Psoas muscle (tissue), 7 donors: ENCODE measurements at regions not wholly inside any gene's neighbourhood (a gene's known extent, or its start where the extent isn't known, plus 50 kb on each side); places are given as distances from the start of the nearest gene placed in this dataset.
"Not testable (repeated sequence)": the region's sequence is repeated elsewhere in the genome, so short reads cannot be mapped to it uniquely, and the experiment has no call there.

ENCODE experiments used
- ATAC-seq, 4 donors: fragments of 200-7000 bp; cut with Tn5 transposase; one replicate each; pipeline ENCODE4 v1.9.1; 2020; ENCODE audit warnings: moderate library complexity in 3 of 4, mild to moderate bottlenecking in 2 of 4
- DNase-seq, 2 donors: peaks; one replicate each; pipeline ENCODE4 v3.0.0-alpha.2; 2020
- H3K27ac ChIP-seq: fragments of 200-600 bp; one replicate; pipeline ENCODE4 v1.8.0; 2022
- H3K27me3 ChIP-seq, 3 donors: fragments of 200-600 bp in 1 of 3; one replicate each; pipeline versions ENCODE4 v1.6.1 to v1.8.0; 2013 to 2022; ENCODE audit warnings: low read length in 2 of 3, mild to moderate bottlenecking in 2 of 3, moderate library complexity in 1 of 3; ENCODE audit not compliant: insufficient read depth in 3 of 3
- H3K36me3 ChIP-seq, 2 donors: fragments of 200-600 bp in 1 of 2; one replicate each; pipeline versions ENCODE4 v1.6.1 to v1.8.0; 2013 to 2022; ENCODE audit warnings: low read depth in 1 of 2, mild to moderate bottlenecking in 1 of 2, moderate library complexity in 1 of 2; ENCODE audit not compliant: insufficient read depth in 1 of 2
- H3K4me1 ChIP-seq: fragments of 200-600 bp; one replicate; pipeline ENCODE4 v1.8.0; 2022
- H3K4me3 ChIP-seq: fragments of 200-600 bp; one replicate; pipeline ENCODE4 v1.8.0; 2022; ENCODE audit warnings: mild to moderate bottlenecking
- H3K9me3 ChIP-seq: fragments of 200-600 bp; one replicate; pipeline ENCODE4 v1.8.0; 2022
- CTCF ChIP-seq: fragments of 200-600 bp; IDR thresholded peaks from one replicate; pipeline ENCODE4 v1.8.0; 2022; ENCODE audit warnings: antibody characterized with exemption
- WGBS, 3 donors: extraction: QIAGEN DNeasy Blood & Tissue Kit; methylation state at CpG; one replicate each; pipeline versions ENCODE4 v1.1.6 to v1.1.7; 2013; 5-methylcytosine and 5-hydroxymethylcytosine counted together
- intact Hi-C, 2 donors: fragments of 100-400 bp; cut with DNase I; formaldehyde crosslinking; loops; one replicate each; pipeline versions ENCODE4 v1.11.0 to v1.14.2; 2022
- donor health status: healthy with polysubstance abuse.
- donor health status: DM: no; HTN: no; CAD: no; lungs with moderate emphysema.
- donor health status: Bipolar disorder and iron deficiency.
- donor health status: healthy.
- donor health status: DM: yes; HTN: yes; CAD: no.
- donor health status: DM: no; HTN: no; CAD: no.
- donor health status: DM: yes; HTN: yes; CAD: no.

GRCh38 chr13:52324831-52325230 lies 81.1 kb downstream of the THSD1 start:
- H3K4me1 ChIP-seq, H3K4me3 ChIP-seq, H3K9me3 ChIP-seq, intact Hi-C loops, H3K27me3 ChIP-seq, H3K27ac ChIP-seq, H3K36me3 ChIP-seq, ATAC-seq, DNase-seq: not testable (repeated sequence)
- 59 to 100% (median 75%) methylated on average over 1 to 2 of the region's 2 CpGs for WGBS, 3 donors

GRCh38 chr13:52319876-52320275 lies 86.1 kb downstream of the THSD1 start:
- 61 to 85% (median 73%) methylated on average over 2 of the region's 2 CpGs for WGBS, 3 donors
- ATAC-seq: peak in 1 of 4 donors; percentile 42

GRCh38 chr13:52309833-52310232 lies 96.1 kb downstream of the THSD1 start:
- H3K9me3 ChIP-seq, DNase-seq, H3K36me3 ChIP-seq, H3K27me3 ChIP-seq, H3K4me3 ChIP-seq, H3K4me1 ChIP-seq, intact Hi-C loops, ATAC-seq, H3K27ac ChIP-seq: not testable (repeated sequence)
- 77 to 84% (median 83%) methylated on average over 6 of the region's 6 CpGs for WGBS, 3 donors

More at GRCh38 chr13:52319876-52320275, 86.1 kb downstream of the THSD1 start:
- H3K4me1 ChIP-seq: no peaks in the 10 kb centered on the region
- H3K27me3 ChIP-seq: no peaks in the 10 kb centered on the region
- no peak overlapping the region for H3K4me3 ChIP-seq
- H3K36me3 ChIP-seq: no peaks in the 10 kb centered on the region
- intact Hi-C loops: no loop called here
- no peak for TF ChIP-seq CTCF
- no peak overlapping the region for H3K27ac ChIP-seq
- H3K9me3 ChIP-seq: no peaks in the 10 kb centered on the region
- DNase-seq: no peak

GRCh38 chr13:52306336-52306735 lies 99.6 kb downstream of the THSD1 start:
- H3K9me3 ChIP-seq, H3K4me3 ChIP-seq, H3K27ac ChIP-seq, intact Hi-C loops, DNase-seq, H3K36me3 ChIP-seq, H3K4me1 ChIP-seq, H3K27me3 ChIP-seq: not testable (repeated sequence)
- WGBS, 3 donors: no CpG with 5 or more reads among the region's 1 CpG
- ATAC-seq: peak; percentile 35 to 74 (median 56)

- WGBS, 3 donors: 84 to 90% (median 89%) methylated on average over 1 of the region's 1 CpG
- H3K4me1 ChIP-seq, H3K27ac ChIP-seq, ATAC-seq, H3K27me3 ChIP-seq, DNase-seq, H3K4me3 ChIP-seq, H3K36me3 ChIP-seq, intact Hi-C loops, H3K9me3 ChIP-seq: not testable (repeated sequence)
Measured at GRCh38 chr13:52303098-52303497, 102.9 kb downstream of the THSD1 start.

GRCh38 chr13:52302688-52303087 lies 103.3 kb downstream of the THSD1 start:
- H3K27me3 ChIP-seq, DNase-seq, H3K27ac ChIP-seq, H3K4me3 ChIP-seq, H3K36me3 ChIP-seq, intact Hi-C loops, H3K4me1 ChIP-seq, H3K9me3 ChIP-seq: not testable (repeated sequence)
- peak in 2 of 4 donors; percentile 58 to 66 for ATAC-seq
- WGBS, 3 donors: 64 to 80% (median 75%) methylated on average over 1 to 2 of the region's 6 CpGs

- H3K27ac ChIP-seq, intact Hi-C loops, H3K36me3 ChIP-seq, H3K9me3 ChIP-seq, H3K27me3 ChIP-seq, H3K4me3 ChIP-seq, H3K4me1 ChIP-seq: not testable (repeated sequence)
- whole genome bisulfite sequencing, 3 donors: 33 to 40% (median 37%) methylated on average over 3 to 4 of the region's 4 CpGs
- DNase-seq: peak in 1 of 2 donors; percentile 35
- ATAC-seq: peak; percentile 57 to 87 (median 80)
Measured at GRCh38 chr13:52301810-52302400, 104.1 kb downstream of the THSD1 start.

GRCh38 chr13:52298079-52298661 lies 107.8 kb downstream of the THSD1 start:
- DNase-seq, intact Hi-C loops, H3K9me3 ChIP-seq, H3K36me3 ChIP-seq, H3K4me3 ChIP-seq, H3K27me3 ChIP-seq, H3K4me1 ChIP-seq, H3K27ac ChIP-seq: not testable (repeated sequence)
- peak in 2 of 4 donors; percentile 42 to 58 for ATAC-seq
- WGBS, 3 donors: 57 to 60% (median 58%) methylated on average over 5 of the region's 5 CpGs

GRCh38 chr13:52288891-52289290 lies 117.1 kb downstream of the THSD1 start:
- 91 to 100% (median 100%) methylated on average over 1 to 2 of the region's 6 CpGs for WGBS, 3 donors

GRCh38 chr13:52281387-52281786 lies 122.0 kb upstream of the NEK3 start:
- intact Hi-C loops, DNase-seq, H3K36me3 ChIP-seq, H3K27me3 ChIP-seq, H3K4me3 ChIP-seq, H3K27ac ChIP-seq, H3K9me3 ChIP-seq, ATAC-seq, H3K4me1 ChIP-seq: not testable (repeated sequence)
- WGBS, 3 donors: 82 to 85% (median 82%) methylated on average over 2 of the region's 2 CpGs

More at GRCh38 chr13:52288891-52289290, 117.1 kb downstream of the THSD1 start:
- H3K36me3 ChIP-seq, intact Hi-C loops, H3K4me1 ChIP-seq, H3K27me3 ChIP-seq, DNase-seq, H3K27ac ChIP-seq, ATAC-seq, H3K9me3 ChIP-seq, H3K4me3 ChIP-seq: not testable (repeated sequence)

GRCh38 chr13:52279408-52279807 lies 120.0 kb upstream of the NEK3 start:
- H3K9me3 ChIP-seq, H3K4me3 ChIP-seq, H3K4me1 ChIP-seq, ATAC-seq, DNase-seq, H3K36me3 ChIP-seq, H3K27me3 ChIP-seq, intact Hi-C loops, H3K27ac ChIP-seq: not testable (repeated sequence)
- no CpG with 5 or more reads among the region's 1 CpG for WGBS, 3 donors
